HFF-Myc (cell line): ENCODE measurements at regions not wholly inside any gene's neighbourhood (a gene's known extent, or its start where the extent isn't known, plus 50 kb on each side); places are given as distances from the start of the nearest gene placed in this dataset.

ENCODE experiments used
- DNase-seq: peaks from one replicate; pipeline ENCODE4 v3.0.0-alpha.2; 2011; ENCODE audit warnings: low read depth; ENCODE audit errors: extremely low read depth
- H3K4me3 ChIP-seq: replicated peaks from 2 replicates; pipeline ENCODE4 v1.5.1; 2011; ENCODE audit warnings: low read depth, mild to moderate bottlenecking, control low read depth, low read length
- CTCF ChIP-seq: IDR thresholded peaks from 2 replicates; pipeline ENCODE4 v1.5.1; 2012; ENCODE audit warnings: mild to moderate bottlenecking, low read depth, low read length, control low read depth; ENCODE audit errors: missing control alignments

GRCh38 chr9:88313364-88314220 is 74.7 kb upstream of the SPIN1 start:
- TF ChIP-seq CTCF: no peak
- no peak overlapping the region for H3K4me3 ChIP-seq
- no peak for DNase-seq

GRCh38 chr9:88312517-88313103 is 75.6 kb upstream of the SPIN1 start:
- TF ChIP-seq CTCF: no peak
- no peak for DNase-seq

DNA sequence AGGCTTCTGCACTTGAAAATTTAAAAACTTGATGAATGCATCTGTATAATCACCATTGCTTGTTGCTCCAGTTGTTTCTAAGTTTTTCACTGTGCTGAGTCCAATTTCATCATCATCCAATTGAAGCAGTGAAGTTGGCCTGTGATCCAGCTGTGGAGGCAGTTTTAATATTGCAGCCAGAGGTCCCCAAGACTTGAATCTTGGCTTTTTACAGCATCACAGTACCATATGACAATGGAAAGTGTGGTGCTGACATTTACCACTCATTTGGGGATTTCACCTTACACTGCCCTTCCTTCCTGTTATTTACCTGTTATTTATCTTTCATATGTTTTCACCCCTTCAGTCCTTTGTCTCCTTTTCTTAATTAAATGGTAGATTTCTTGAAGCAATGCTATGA is 76.2 kb upstream of the SPIN1 start:
- no peak overlapping the region for H3K4me3 ChIP-seq
- TF ChIP-seq CTCF: no peak
- DNase-seq: no peak

More at GRCh38 chr9:88312517-88313103, 75.6 kb upstream of the SPIN1 start:
- no peak overlapping the region for H3K4me3 ChIP-seq

GRCh38 chr9:88310310-88310980 is 77.8 kb upstream of the SPIN1 start:
- no peak for DNase-seq

GRCh38 chr9:88308831-88309560 is 79.2 kb upstream of the SPIN1 start:
- DNase-seq: no peak
- no peak for TF ChIP-seq CTCF
- no peak overlapping the region for H3K4me3 ChIP-seq

More at GRCh38 chr9:88310310-88310980, 77.8 kb upstream of the SPIN1 start:
- no peak for TF ChIP-seq CTCF
- no peak overlapping the region for H3K4me3 ChIP-seq

GRCh38 chr9:88307136-88307535 is 81.1 kb upstream of the SPIN1 start:
- DNase-seq: no peak
- no peak for TF ChIP-seq CTCF
- H3K4me3 ChIP-seq: no peak overlapping the region
